ENCODE measurements at regions not wholly inside any gene's neighbourhood (a gene's known extent, or its start where the extent isn't known, plus 50 kb on each side); places are given as distances from the start of the nearest gene placed in this dataset.
A peak's percentile ranks its signal among the peaks of the same experiment; 100 is the strongest.
"Not testable (repeated sequence)": the region's sequence is repeated elsewhere in the genome, so short reads cannot be mapped to it uniquely, and the experiment has no call there.

DNA sequence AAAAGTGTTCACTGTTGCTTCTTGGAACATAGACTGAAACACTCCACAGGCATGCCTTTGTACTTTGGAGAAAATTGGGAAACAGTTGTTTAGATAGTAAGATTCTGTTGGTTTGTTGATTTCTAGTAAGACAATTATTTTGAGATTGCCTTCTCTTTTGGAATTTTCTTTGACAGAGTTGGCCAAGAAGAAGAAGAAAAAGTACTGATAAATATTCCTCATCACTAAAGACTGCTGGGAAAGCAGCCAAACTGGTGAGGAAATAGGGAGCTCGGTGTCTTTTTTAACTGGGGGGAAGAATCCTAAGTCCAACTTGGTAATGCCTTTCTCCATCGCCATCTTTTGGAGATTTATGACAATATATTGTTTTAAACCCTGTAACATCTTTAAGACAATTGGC, 370.7 kb downstream of the GPAT3 start (continued):
- TF ChIP-seq, protein P1, sequence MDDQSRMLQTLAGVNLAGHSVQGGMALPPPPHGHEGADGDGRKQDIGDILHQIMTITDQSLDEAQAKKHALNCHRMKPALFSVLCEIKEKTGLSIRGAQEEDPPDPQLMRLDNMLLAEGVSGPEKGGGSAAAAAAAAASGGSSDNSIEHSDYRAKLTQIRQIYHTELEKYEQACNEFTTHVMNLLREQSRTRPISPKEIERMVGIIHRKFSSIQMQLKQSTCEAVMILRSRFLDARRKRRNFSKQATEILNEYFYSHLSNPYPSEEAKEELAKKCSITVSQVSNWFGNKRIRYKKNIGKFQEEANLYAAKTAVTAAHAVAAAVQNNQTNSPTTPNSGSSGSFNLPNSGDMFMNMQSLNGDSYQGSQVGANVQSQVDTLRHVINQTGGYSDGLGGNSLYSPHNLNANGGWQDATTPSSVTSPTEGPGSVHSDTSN (IDR thresholded peaks at IDR 0.05; ENCODE audit: insufficient replicate concordance, low read depth, low read length), result no peak
- TF ChIP-seq CBX5 (IDR thresholded peaks at IDR 0.05; ENCODE audit: low read depth), result no peak
- TF ChIP-seq ZNF217 (IDR thresholded peaks at IDR 0.05), result no peak
- TF ChIP-seq IKZF1 (conservative IDR thresholded peaks at IDR 0.05), result no peak
- TF ChIP-seq SMARCA5 (IDR thresholded peaks at IDR 0.05), result no peak
- TF ChIP-seq NR2F1 (conservative IDR thresholded peaks at IDR 0.05), result no peak
- no peak for TF ChIP-seq MYB (IDR thresholded peaks at IDR 0.05; ENCODE audit: borderline replicate concordance, low read depth, low read length)

DNA sequence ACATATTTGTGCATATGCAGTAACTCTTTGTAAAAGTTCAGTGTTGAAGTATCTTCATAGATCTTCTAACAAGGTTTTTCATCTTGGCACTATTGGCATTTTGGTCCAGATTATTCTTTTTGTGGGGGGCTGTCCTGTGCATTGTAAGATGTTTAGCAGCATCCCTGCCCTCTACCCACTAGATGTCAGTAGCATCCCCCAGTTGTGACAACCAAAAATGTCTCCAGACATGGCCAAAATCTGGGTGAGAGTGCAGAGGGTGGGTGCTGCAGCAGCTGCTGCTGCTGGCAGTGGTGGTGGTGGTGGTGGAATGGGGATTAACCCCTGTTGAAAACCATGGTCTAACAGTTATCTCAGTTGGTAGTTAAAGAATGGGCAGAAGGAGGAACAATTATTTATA, 370.0 kb downstream of the GPAT3 start:
- no TSS peak for BruUV-seq (replicated peaks)

DNA sequence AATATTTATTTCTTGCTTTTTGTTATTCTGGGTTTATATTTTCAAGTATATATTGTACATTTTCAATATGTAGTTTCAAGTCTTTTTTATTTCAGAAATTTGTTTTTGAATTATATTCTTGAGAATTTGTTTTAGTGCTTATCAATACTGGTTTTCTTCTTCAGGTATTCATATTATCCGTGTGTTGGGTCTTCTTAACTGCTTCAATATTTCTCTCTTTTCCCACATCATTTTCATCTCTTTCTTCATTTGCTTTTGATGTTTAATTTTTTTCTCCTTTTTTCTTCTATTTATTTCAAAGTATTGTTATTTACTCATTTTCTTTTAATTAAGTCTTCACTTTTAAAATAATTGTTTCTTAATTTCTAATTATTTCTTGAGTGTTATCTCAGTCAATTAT, 367.8 kb downstream of the GPAT3 start:
- H3K9ac ChIP-seq (ENCODE audit: control insufficient read depth, insufficient read depth, low read length); H3K4me3 ChIP-seq; SMC1A ChIA-PET (ENCODE audit: uncharacterized antibody, unreplicated experiment); H3K4me1 ChIP-seq (ENCODE audit: control insufficient read depth, insufficient read depth, low read length); H3K9me3 ChIP-seq (replicated peaks; ENCODE audit: control insufficient read depth, insufficient read depth, low read length); FAIRE-seq; ATAC-seq; RAD21 ChIA-PET (ENCODE audit: unreplicated experiment); CTCF ChIA-PET; in situ Hi-C loops (cut with MboI); H4K20me1 ChIP-seq (ENCODE audit: control insufficient read depth, insufficient read depth); H3K79me2 ChIP-seq (ENCODE audit: control insufficient read depth, insufficient read depth, low read length); H3K36me3 ChIP-seq (ENCODE audit: control insufficient read depth in 2 of 2, insufficient read depth in 2 of 2, low read length in 1 of 2); POLR2A ChIA-PET; H3K27me3 ChIP-seq (replicated peaks in 1 of 2; ENCODE audit: control insufficient read depth in 2 of 2, insufficient read depth in 2 of 2, low read length in 1 of 2); H2AFZ ChIP-seq (ENCODE audit: control insufficient read depth, low read depth, low read length); BruUV-seq (replicated peaks); H3K4me2 ChIP-seq (ENCODE audit: control insufficient read depth, insufficient read depth); H3K27ac ChIP-seq (ENCODE audit: control insufficient read depth, insufficient read depth); DNase-seq (ENCODE audit: low read depth, low spot score); intact Hi-C loops (cut with micrococcal nuclease; ENCODE audit: unreplicated experiment): not testable (repeated sequence)
- WGBS (ENCODE audit: insufficient coverage, insufficient replicate concordance, low lambda C conversion rate, missing lambda C conversion rate), result 0% methylated on average over 1 of the region's 1 CpG

More for the DNA sequence above, 370.0 kb downstream of the GPAT3 start:
- TF ChIP-seq, protein P2, sequence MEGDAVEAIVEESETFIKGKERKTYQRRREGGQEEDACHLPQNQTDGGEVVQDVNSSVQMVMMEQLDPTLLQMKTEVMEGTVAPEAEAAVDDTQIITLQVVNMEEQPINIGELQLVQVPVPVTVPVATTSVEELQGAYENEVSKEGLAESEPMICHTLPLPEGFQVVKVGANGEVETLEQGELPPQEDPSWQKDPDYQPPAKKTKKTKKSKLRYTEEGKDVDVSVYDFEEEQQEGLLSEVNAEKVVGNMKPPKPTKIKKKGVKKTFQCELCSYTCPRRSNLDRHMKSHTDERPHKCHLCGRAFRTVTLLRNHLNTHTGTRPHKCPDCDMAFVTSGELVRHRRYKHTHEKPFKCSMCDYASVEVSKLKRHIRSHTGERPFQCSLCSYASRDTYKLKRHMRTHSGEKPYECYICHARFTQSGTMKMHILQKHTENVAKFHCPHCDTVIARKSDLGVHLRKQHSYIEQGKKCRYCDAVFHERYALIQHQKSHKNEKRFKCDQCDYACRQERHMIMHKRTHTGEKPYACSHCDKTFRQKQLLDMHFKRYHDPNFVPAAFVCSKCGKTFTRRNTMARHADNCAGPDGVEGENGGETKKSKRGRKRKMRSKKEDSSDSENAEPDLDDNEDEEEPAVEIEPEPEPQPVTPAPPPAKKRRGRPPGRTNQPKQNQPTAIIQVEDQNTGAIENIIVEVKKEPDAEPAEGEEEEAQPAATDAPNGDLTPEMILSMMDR (IDR thresholded peaks at IDR 0.05 in 2 of 3, conservative IDR thresholded peaks at IDR 0.05 in 1 of 3; ENCODE audit: control insufficient read depth in 2 of 3, extremely low read depth in 1 of 3, insufficient read depth in 1 of 3, low read depth in 3 of 3, low read length in 3 of 3), result peak; percentile 22 to 42 (median 40); a peak in 4 of 6 replicates
- TF ChIP-seq STAT3 (IDR thresholded peaks at IDR 0.05; ENCODE audit: low read depth, low read length) (no peak), RAD21 (IDR thresholded peaks at IDR 0.05; ENCODE audit: insufficient read depth, low read depth, low read length) (peak; percentile 65)
- H3K27me3 ChIP-seq (replicated peaks in 1 of 2; ENCODE audit: control insufficient read depth in 2 of 2, insufficient read depth in 2 of 2, low read length in 1 of 2), result no peaks in the 10 kb centered on the region
- no peaks in the 10 kb centered on the region for H3K4me1 ChIP-seq (ENCODE audit: control insufficient read depth, insufficient read depth, low read length)
- SMC1A ChIA-PET (ENCODE audit: uncharacterized antibody, unreplicated experiment), result no interaction called here
- no peaks in the 10 kb centered on the region for H3K79me2 ChIP-seq (ENCODE audit: control insufficient read depth, insufficient read depth, low read length)
- POLR2A ChIA-PET, result no interaction called here
- ATAC-seq, result peak; percentile 68
- CTCF ChIA-PET, result no interaction called here
- H3K9ac ChIP-seq (ENCODE audit: control insufficient read depth, insufficient read depth, low read length), result no peak overlapping the region
- no peaks in the 10 kb centered on the region for H4K20me1 ChIP-seq (ENCODE audit: control insufficient read depth, insufficient read depth)
- H3K4me3 ChIP-seq, result no peak overlapping the region
- no peaks in the 10 kb centered on the region for H3K9me3 ChIP-seq (replicated peaks; ENCODE audit: control insufficient read depth, insufficient read depth, low read length)
- no peak for FAIRE-seq
- intact Hi-C loops (cut with micrococcal nuclease; ENCODE audit: unreplicated experiment) (loop anchor here (1.0 kb wide), 2 partner anchors 353 to 598 kb away; no protein-coding TSS in a partner anchor), in situ Hi-C loops (cut with MboI) (no loop called here)
- H3K36me3 ChIP-seq (ENCODE audit: control insufficient read depth in 2 of 2, insufficient read depth in 2 of 2, low read length in 1 of 2), result no peaks in the 10 kb centered on the region
- RAD21 ChIA-PET (ENCODE audit: unreplicated experiment), result no interaction called here
- no peak overlapping the region for H2AFZ ChIP-seq (ENCODE audit: control insufficient read depth, low read depth, low read length)
- no peak overlapping the region for H3K4me2 ChIP-seq (ENCODE audit: control insufficient read depth, insufficient read depth)
- no peak for DNase-seq (ENCODE audit: low read depth, low spot score)
- H3K27ac ChIP-seq (ENCODE audit: control insufficient read depth, insufficient read depth), result no peak overlapping the region
